T-cell (primary cell): ENCODE measurements at regions not wholly inside any gene's neighbourhood (a gene's known extent, or its start where the extent isn't known, plus 50 kb on each side); places are given as distances from the start of the nearest gene placed in this dataset.

Experiments used
- ATAC-seq, 4 experiments: fragments of 200-7000 bp in 3 of 4; fragments of 150-1000 bp in 1 of 4; cut with Tn5 transposase; replicated peaks in 1 of 4; 1 replicate in 3 of 4; 2 replicates in 1 of 4; pipeline ENCODE4 v1.10.0; 2021; ENCODE audit warnings: moderate library complexity in 3 of 4, mild to moderate bottlenecking in 2 of 4, moderate number of reproducible peaks in 1 of 4
- CTCF ChIA-PET, 2 donors: fragments of 300-600 bp; sonication (Branson Sonifier 250); formaldehyde crosslinking; loops; one replicate each; lab custom pipeline; 2022; ENCODE audit warnings: antibody characterized with exemption in 2 of 2; lab: Charles Lee
- POLR2A ChIA-PET, 2 donors: fragments of 300-600 bp; sonication (Branson Sonifier 250); formaldehyde crosslinking; loops; one replicate each; lab custom pipeline; 2022; ENCODE audit warnings: antibody characterized with exemption in 2 of 2; lab: Charles Lee
- DNase-seq, 35 experiments: peaks; one replicate each; pipeline versions ENCODE4 v3.0.0 to v3.0.0-alpha.2; 2013 to 2023
- H3K27ac ChIP-seq: one replicate; pipeline ENCODE4 v1.5.1; 2013; ENCODE audit warnings: low read length
- H3K27me3 ChIP-seq, 2 experiments: replicated peaks in 1 of 2; 1 replicate in 1 of 2; 2 replicates in 1 of 2; pipeline versions ENCODE4 v1.6.1 to v1.7.0; 2013; ENCODE audit warnings: low read length in 1 of 2, mixed read lengths in 1 of 2; ENCODE audit not compliant: control insufficient read depth in 2 of 2, insufficient read depth in 2 of 2; ENCODE audit errors: extremely low read depth in 1 of 2
- H3K36me3 ChIP-seq, 2 donors: 1 replicate in 1 of 2; 2 replicates in 1 of 2; pipeline versions ENCODE4 v1.6.1 to v1.7.0; 2013; ENCODE audit warnings: low read length in 1 of 2; ENCODE audit not compliant: control insufficient read depth in 2 of 2, insufficient read depth in 1 of 2; ENCODE audit errors: extremely low read depth in 1 of 2
- H3K4me1 ChIP-seq, 2 experiments: 1 replicate in 1 of 2; 2 replicates in 1 of 2; pipeline versions ENCODE4 v1.6.1 to v1.7.0; 2013; ENCODE audit warnings: low read length in 2 of 2, mixed read lengths in 1 of 2; ENCODE audit not compliant: insufficient read depth in 2 of 2, control insufficient read depth in 1 of 2; ENCODE audit errors: extremely low read depth in 1 of 2
- H3K4me3 ChIP-seq, 2 donors: 1 replicate in 1 of 2; 2 replicates in 1 of 2; pipeline versions ENCODE4 v1.5.1 to v1.7.0; 2013; ENCODE audit warnings: mild to moderate bottlenecking in 2 of 2, low read length in 1 of 2, moderate library complexity in 1 of 2; ENCODE audit not compliant: control insufficient read depth in 1 of 2; ENCODE audit errors: extremely low read depth in 1 of 2
- H3K9me3 ChIP-seq: 2 replicates; pipeline ENCODE4 v1.7.0; 2013
- H3K27ac Mint-ChIP-seq, 2 donors: one replicate each; pipeline ENCODE4 v1.8.0; 2020 to 2021; ENCODE audit warnings: mild to moderate bottlenecking in 2 of 2, mixed read lengths in 2 of 2
- H3K27me3 Mint-ChIP-seq, 2 donors: one replicate each; pipeline ENCODE4 v1.8.0; 2021 to 2022; ENCODE audit warnings: mixed read lengths in 2 of 2
- H3K36me3 Mint-ChIP-seq: one replicate; pipeline ENCODE4 v1.8.0; 2021; ENCODE audit warnings: mixed read lengths
- H3K4me1 Mint-ChIP-seq, 3 donors: one replicate each; pipeline ENCODE4 v1.8.0; 2020 to 2022; ENCODE audit warnings: mixed read lengths in 3 of 3, mild to moderate bottlenecking in 1 of 3
- H3K4me3 Mint-ChIP-seq, 3 donors: one replicate each; pipeline ENCODE4 v1.8.0; 2020 to 2022; ENCODE audit warnings: mild to moderate bottlenecking in 3 of 3, mixed read lengths in 3 of 3, moderate library complexity in 3 of 3
- H3K9me3 Mint-ChIP-seq, 3 donors: one replicate each; pipeline ENCODE4 v1.8.0; 2020 to 2022; ENCODE audit warnings: mixed read lengths in 3 of 3
- WGBS: methylation state at CpG from one replicate; pipeline ENCODE4 v1.1.5; 2013; ENCODE audit warnings: missing lambda C conversion rate; ENCODE audit not compliant: insufficient coverage; 5-methylcytosine and 5-hydroxymethylcytosine counted together

- no peak overlapping the region for H3K27ac Mint-ChIP-seq
- peaks cover 6 to 8% of the 10 kb centered on the region in 2 donors for H3K27me3 Mint-ChIP-seq
- no peak overlapping the region for H3K27ac ChIP-seq
- no peaks in the 10 kb centered on the region for H3K4me1 ChIP-seq
- H3K4me1 Mint-ChIP-seq: no peaks in the 10 kb centered on the region
- 75% methylated on average over 4 of the region's 5 CpGs for WGBS
- ATAC-seq (no peak), DNase-seq (no peak)
- H3K9me3 Mint-ChIP-seq: no peaks in the 10 kb centered on the region
- H3K36me3 Mint-ChIP-seq: no peaks in the 10 kb centered on the region
- CTCF ChIA-PET: no interaction called here
- peaks cover 0 to 4% of the 10 kb centered on the region in 2 experiments for H3K27me3 ChIP-seq
- H3K36me3 ChIP-seq: no peaks in the 10 kb centered on the region
- POLR2A ChIA-PET: no interaction called here
- H3K4me3 ChIP-seq: no peak overlapping the region
- H3K9me3 ChIP-seq: no peaks in the 10 kb centered on the region
- no peak overlapping the region for H3K4me3 Mint-ChIP-seq
Measured at GRCh38 chr5:159640446-159640845, 275.8 kb upstream of the ADRA1B start.

GRCh38 chr5:159640921-159641320 is 275.4 kb upstream of the ADRA1B start:
- ChIA-PET CTCF (no interaction called here), POLR2A (no interaction called here)
- H3K36me3 ChIP-seq: no peaks in the 10 kb centered on the region
- no peak for ATAC-seq
- no peak overlapping the region for H3K27ac ChIP-seq
- no peak for DNase-seq
- H3K27me3 ChIP-seq: peaks cover 0 to 4% of the 10 kb centered on the region in 2 experiments
- Mint-ChIP-seq H3K4me3 (no peak overlapping the region), H3K36me3 (no peaks in the 10 kb centered on the region), H3K9me3 (no peaks in the 10 kb centered on the region), H3K27me3 (peaks cover 4 to 6% of the 10 kb centered on the region in 2 donors), H3K4me1 (no peaks in the 10 kb centered on the region), H3K27ac (no peak overlapping the region)
- H3K4me1 ChIP-seq: no peaks in the 10 kb centered on the region
- H3K9me3 ChIP-seq: no peaks in the 10 kb centered on the region
- 91% methylated on average over 4 of the region's 5 CpGs for WGBS
- H3K4me3 ChIP-seq: no peak overlapping the region

- no peaks in the 10 kb centered on the region for H3K36me3 Mint-ChIP-seq
- Histone ChIP-seq H3K4me1 (no peaks in the 10 kb centered on the region), H3K4me3 (no peak overlapping the region), H3K27me3 (peaks cover 0 to 4% of the 10 kb centered on the region in 2 experiments), H3K9me3 (no peaks in the 10 kb centered on the region), H3K27ac (no peak overlapping the region), H3K36me3 (no peaks in the 10 kb centered on the region)
- no peak overlapping the region for H3K4me3 Mint-ChIP-seq
- WGBS: 58% methylated on average over 5 of the region's 7 CpGs
- DNase-seq (no peak), ATAC-seq (no peak)
- H3K27ac Mint-ChIP-seq: no peak overlapping the region
- POLR2A ChIA-PET: no interaction called here
- no peaks in the 10 kb centered on the region for H3K4me1 Mint-ChIP-seq
- CTCF ChIA-PET: no interaction called here
- no peaks in the 10 kb centered on the region for H3K9me3 Mint-ChIP-seq
- peaks cover 4 to 8% of the 10 kb centered on the region in 2 donors for H3K27me3 Mint-ChIP-seq
Measured at GRCh38 chr5:159641371-159642039, 274.8 kb upstream of the ADRA1B start.

- no peaks in the 10 kb centered on the region for H3K9me3 Mint-ChIP-seq
- no peaks in the 10 kb centered on the region for H3K9me3 ChIP-seq
- no peaks in the 10 kb centered on the region for H3K36me3 Mint-ChIP-seq
- WGBS: no CpG with 5 or more reads among the region's 2 CpGs
- H3K27ac ChIP-seq: no peak overlapping the region
- H3K4me1 Mint-ChIP-seq: no peaks in the 10 kb centered on the region
- DNase-seq (no peak), ATAC-seq (no peak)
- POLR2A ChIA-PET: no interaction called here
- H3K27ac Mint-ChIP-seq: no peak overlapping the region
- H3K4me1 ChIP-seq: no peaks in the 10 kb centered on the region
- H3K27me3 Mint-ChIP-seq: peaks cover 11 to 13% of the 10 kb centered on the region in 2 donors
- no peaks in the 10 kb centered on the region for H3K36me3 ChIP-seq
- CTCF ChIA-PET: no interaction called here
- peaks cover 0 to 4% of the 10 kb centered on the region in 2 experiments for H3K27me3 ChIP-seq
- H3K4me3 Mint-ChIP-seq: no peak overlapping the region
- H3K4me3 ChIP-seq: no peak overlapping the region
Measured at GRCh38 chr5:159642379-159642778, 273.9 kb upstream of the ADRA1B start.

GRCh38 chr5:159644053-159644452 is 272.2 kb upstream of the ADRA1B start:
- H3K27ac ChIP-seq: no peak overlapping the region
- ChIA-PET POLR2A (interaction anchor here in 1 of 2 donors (0.6 kb wide), 1 partner anchor 158 kb away, joined by 5 read pairs; no protein-coding TSS in a partner anchor), CTCF (no interaction called here)
- H3K27me3 Mint-ChIP-seq: peaks cover 11 to 13% of the 10 kb centered on the region in 2 donors
- no peaks in the 10 kb centered on the region for H3K36me3 Mint-ChIP-seq
- no peak overlapping the region for H3K4me3 ChIP-seq
- no peaks in the 10 kb centered on the region for H3K9me3 ChIP-seq
- WGBS: no CpG with 5 or more reads among the region's 1 CpG
- ATAC-seq (no peak), DNase-seq (no peak)
- no peaks in the 10 kb centered on the region for H3K4me1 ChIP-seq
- H3K36me3 ChIP-seq: no peaks in the 10 kb centered on the region
- H3K27ac Mint-ChIP-seq: no peak overlapping the region
- no peaks in the 10 kb centered on the region for H3K9me3 Mint-ChIP-seq
- no peaks in the 10 kb centered on the region for H3K4me1 Mint-ChIP-seq
- H3K4me3 Mint-ChIP-seq: no peak overlapping the region
- H3K27me3 ChIP-seq: peaks cover 0 to 6% of the 10 kb centered on the region in 2 experiments

GRCh38 chr5:159645179-159645846 is 271.0 kb upstream of the ADRA1B start:
- Histone ChIP-seq H3K27ac (no peak overlapping the region), H3K9me3 (no peaks in the 10 kb centered on the region), H3K4me1 (no peaks in the 10 kb centered on the region), H3K27me3 (peaks cover 0 to 6% of the 10 kb centered on the region in 2 experiments), H3K4me3 (no peak overlapping the region), H3K36me3 (no peaks in the 10 kb centered on the region)
- Mint-ChIP-seq H3K27me3 (peaks cover 11 to 13% of the 10 kb centered on the region in 2 donors), H3K27ac (no peak overlapping the region), H3K4me3 (no peak overlapping the region), H3K9me3 (no peaks in the 10 kb centered on the region), H3K36me3 (no peaks in the 10 kb centered on the region), H3K4me1 (no peaks in the 10 kb centered on the region)
- 81% methylated on average over 3 of the region's 7 CpGs for WGBS
- no peak for ATAC-seq
- POLR2A ChIA-PET: no interaction called here
- CTCF ChIA-PET: no interaction called here
- DNase-seq: no peak
